GM12874 (cell line): ENCODE measurements at regions not wholly inside any gene's neighbourhood (a gene's known extent, or its start where the extent isn't known, plus 50 kb on each side); places are given as distances from the start of the nearest gene placed in this dataset.

Source experiments
- CTCF ChIP-seq: IDR thresholded peaks from 2 replicates; pipeline ENCODE4 v1.5.1; 2011; ENCODE audit warnings: low read depth, mild to moderate bottlenecking, control low read depth, low read length, moderate library complexity; ENCODE audit not compliant: insufficient read depth

GRCh38 chr13:44826591-44827350, 162.5 kb downstream of the NUFIP1 start:
- no peak for TF ChIP-seq CTCF

- no peak for TF ChIP-seq CTCF
Measured at GRCh38 chr13:44825953-44826352, 163.3 kb downstream of the NUFIP1 start.

GRCh38 chr13:44822291-44822690, 167.0 kb downstream of the NUFIP1 start:
- TF ChIP-seq CTCF = no peak

- no peak for TF ChIP-seq CTCF
Measured at GRCh38 chr13:44819772-44820171, 169.5 kb downstream of the NUFIP1 start.

GRCh38 chr13:44819245-44819644, 170.0 kb downstream of the NUFIP1 start:
- TF ChIP-seq CTCF = no peak

- no peak for TF ChIP-seq CTCF
Measured at GRCh38 chr13:44818428-44818827, 170.8 kb downstream of the NUFIP1 start.

- no peak for TF ChIP-seq CTCF
Measured at GRCh38 chr13:44818016-44818415, 171.3 kb downstream of the NUFIP1 start.
